ENCODE measurements at regions not wholly inside any gene's neighbourhood (a gene's known extent, or its start where the extent isn't known, plus 50 kb on each side); places are given as distances from the start of the nearest gene placed in this dataset.
A peak's percentile ranks its signal among the peaks of the same experiment; 100 is the strongest.

DNA sequence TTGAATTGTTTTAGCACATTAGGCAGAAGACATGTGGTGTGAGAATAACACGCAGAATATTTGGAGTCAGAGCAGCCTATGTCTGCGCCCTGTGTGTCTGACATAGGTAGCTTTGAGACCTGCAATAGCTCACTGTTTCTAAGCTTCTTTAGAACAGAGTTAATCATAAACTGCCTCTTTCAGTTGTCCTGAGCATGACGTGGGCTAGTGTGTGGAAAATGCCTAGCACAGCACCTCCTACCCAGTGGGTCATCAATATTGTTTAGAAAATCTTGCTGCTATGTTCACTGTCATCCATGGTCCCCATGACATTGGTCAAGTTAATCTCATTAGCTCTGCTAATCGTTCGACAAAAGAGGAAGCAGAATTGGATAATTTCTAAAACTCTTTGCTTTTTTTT is 357.4 kb upstream of the SGCD start:
- H3K9ac ChIP-seq (ENCODE audit: low read depth, low read length): no peak overlapping the region
- no peak overlapping the region for H4K91ac ChIP-seq (ENCODE audit: insufficient read depth, low read depth, low read length)
- H2BK5ac ChIP-seq (ENCODE audit: low read depth, low read length, poor library complexity, severe bottlenecking): no peak overlapping the region
- no peak overlapping the region for H3K14ac ChIP-seq (replicated peaks; ENCODE audit: low read depth, low read length)
- H3K18ac ChIP-seq (ENCODE audit: low read depth, low read length): no peak overlapping the region
- 50% methylated on average over 1 of the region's 5 CpGs; no CpG with 5 or more reads in 1 of the 2 experiments for WGBS, 2 experiments (ENCODE audit: extremely low coverage in 2 of 2, insufficient read length in 1 of 2)
- no peak overlapping the region; the same call in 2 of the 3 replicates for H2BK15ac ChIP-seq (ENCODE audit: low read depth, low read length)
- H4K5ac ChIP-seq (ENCODE audit: low read depth, low read length): no peak overlapping the region
- no peaks in the 10 kb centered on the region for H3K9me1 ChIP-seq (ENCODE audit: insufficient read depth, low read length)
- no peak overlapping the region for H2AK5ac ChIP-seq (ENCODE audit: low read depth, low read length)
- H3K9me3 ChIP-seq (ENCODE audit: control insufficient read depth, insufficient read depth, low read length): peaks cover 8% of the 10 kb centered on the region
- no peaks in the 10 kb centered on the region for H3K4me1 ChIP-seq (ENCODE audit: control insufficient read depth, insufficient read depth, low read length)
- ChIA-PET POLR2A (ENCODE audit: unreplicated experiment) (no interaction called here), CTCF (no interaction called here)
- intact Hi-C loops (cut with micrococcal nuclease) (no loop called here), dilution Hi-C loops (cut with HindIII; ENCODE audit: low sequenced_read_pairs, unreplicated experiment) (no loop called here), in situ Hi-C loops (cut with MboI; ENCODE audit: low sequenced_read_pairs) (no loop called here)
- no peak overlapping the region for H2AK9ac ChIP-seq (replicated peaks; ENCODE audit: low read depth, low read length, poor library complexity)
- 0 out of 2 replicates have a peak overlapping the region, but pooled peaks have one; percentile 27 for H2BK20ac ChIP-seq (ENCODE audit: low read depth, low read length)
- no peak overlapping the region for H3K4me2 ChIP-seq (ENCODE audit: low read depth, low read length)
- no peak overlapping the region for H3K23ac ChIP-seq (ENCODE audit: low read depth, low read length)
- no peak overlapping the region for H3K4ac ChIP-seq (ENCODE audit: low read depth, low read length)
- no TSS peak for BruUV-seq (replicated peaks)
- H3K27me3 ChIP-seq (ENCODE audit: control insufficient read depth, insufficient read depth, low read length): no peaks in the 10 kb centered on the region
- no peak overlapping the region for H2AFZ ChIP-seq (replicated peaks; ENCODE audit: low read length, poor library complexity)
- no peak overlapping the region for H2BK120ac ChIP-seq (ENCODE audit: low read depth, low read length)
- no peak overlapping the region for H3K56ac ChIP-seq (ENCODE audit: extremely low read depth, insufficient read depth, low read length)
- H4K20me1 ChIP-seq (ENCODE audit: insufficient read depth, low read length): no peaks in the 10 kb centered on the region
- no peak overlapping the region for H3K4me3 ChIP-seq (ENCODE audit: insufficient read depth, low read depth, low read length)
- H3K27ac ChIP-seq (ENCODE audit: insufficient read depth, low read length): no peak overlapping the region
- DNase-seq (no peak), ATAC-seq (ENCODE audit: low read depth) (no peak)
- TF ChIP-seq BHLHE40 (IDR thresholded peaks at IDR 0.05; ENCODE audit: low read depth, low read length) (no peak), MXI1 (IDR thresholded peaks at IDR 0.05; ENCODE audit: borderline replicate concordance, low read depth, low read length) (no peak), SMC3 (IDR thresholded peaks at IDR 0.05; ENCODE audit: low read depth, low read length) (no peak), CHD1 (IDR thresholded peaks at IDR 0.05; ENCODE audit: low read depth, low read length) (no peak), POLR2A (IDR thresholded peaks at IDR 0.05; ENCODE audit: low read depth, low read length) (no peak), NFE2L2 (IDR thresholded peaks at IDR 0.05; ENCODE audit: low read depth, low read length) (no peak), CEBPB (IDR thresholded peaks at IDR 0.05; ENCODE audit: low read depth, low read length) (no peak), RAD21 (IDR thresholded peaks at IDR 0.05; ENCODE audit: low read length) (no peak)
- no peak overlapping the region for H4K8ac ChIP-seq (ENCODE audit: low read depth in 2 of 2, low read length in 2 of 2)
- H3K79me1 ChIP-seq (ENCODE audit: low read depth in 1 of 2, low read length in 2 of 2): no peaks in the 10 kb centered on the region
- H3K36me3 ChIP-seq (ENCODE audit: control insufficient read depth, insufficient read depth, low read length): no peaks in the 10 kb centered on the region
